B cell (primary cell): ENCODE measurements at regions not wholly inside any gene's neighbourhood (a gene's known extent, or its start where the extent isn't known, plus 50 kb on each side); places are given as distances from the start of the nearest gene placed in this dataset.

Experiments
- ATAC-seq: fragments of 200-7000 bp; cut with Tn5 transposase; one replicate; pipeline ENCODE4 v1.10.0; 2021; ENCODE audit warnings: low read depth, mild to moderate bottlenecking, moderate number of reproducible peaks, moderate library complexity
- CTCF ChIA-PET: fragments of 350-600 bp; sonication (Branson Sonifier 250); formaldehyde crosslinking; loops from one replicate; lab custom pipeline; 2021; ENCODE audit warnings: antibody characterized with exemption, inconsistent platforms; lab: Charles Lee
- POLR2A ChIA-PET: fragments of 350-600 bp; sonication (Branson Sonifier 250); formaldehyde crosslinking; loops from one replicate; lab custom pipeline; 2021; ENCODE audit warnings: antibody characterized with exemption; lab: Charles Lee
- DNase-seq: peaks from one replicate; pipeline ENCODE4 v3.0.0; 2013
- H2AFZ ChIP-seq: 2 replicates; pipeline ENCODE4 v1.6.1; 2012; ENCODE audit warnings: mild to moderate bottlenecking, low read depth, low read length; ENCODE audit not compliant: insufficient read depth, poor library complexity, severe bottlenecking
- H3K27ac ChIP-seq, 2 donors: 1 replicate in 1 of 2; 2 replicates in 1 of 2; pipeline ENCODE4 v1.5.1; 2012 to 2013; ENCODE audit warnings: low read length in 2 of 2, mild to moderate bottlenecking in 2 of 2, moderate library complexity in 1 of 2
- H3K27me3 ChIP-seq, 4 experiments: fragments of 200-600 bp in 1 of 4; sonication (generic) in 1 of 4; replicated peaks in 1 of 4; 1 replicate in 2 of 4; 2 replicates in 2 of 4; pipeline versions ENCODE4 v1.6.1 to v1.7.0; 2013 to 2016; ENCODE audit warnings: low read length in 3 of 4, mild to moderate bottlenecking in 2 of 4, mixed read lengths in 1 of 4, moderate library complexity in 1 of 4; ENCODE audit not compliant: insufficient read depth in 4 of 4, control insufficient read depth in 3 of 4; ENCODE audit errors: control extremely low read depth in 1 of 4
- H3K36me3 ChIP-seq, 2 experiments: replicated peaks in 1 of 2; 1 replicate in 1 of 2; 2 replicates in 1 of 2; pipeline versions ENCODE4 v1.6.1 to v1.7.1; 2013; ENCODE audit warnings: low read length in 1 of 2; ENCODE audit not compliant: insufficient read depth in 2 of 2, control insufficient read depth in 1 of 2; ENCODE audit errors: control extremely low read depth in 1 of 2, extremely low read depth in 1 of 2
- H3K4me1 ChIP-seq, 2 donors: fragments of 200-600 bp in 1 of 2; sonication (generic) in 1 of 2; 1 replicate in 1 of 2; 2 replicates in 1 of 2; pipeline versions ENCODE4 v1.5.1 to v1.6.1; 2013 to 2017; ENCODE audit warnings: low read length in 2 of 2; ENCODE audit not compliant: control insufficient read depth in 2 of 2, insufficient read depth in 2 of 2
- H3K4me2 ChIP-seq: replicated peaks from 2 replicates; pipeline ENCODE3; 2012; ENCODE audit warnings: mild to moderate bottlenecking, low read depth, low read length; ENCODE audit not compliant: poor library complexity, severe bottlenecking
- H3K4me3 ChIP-seq, 5 experiments: fragments of 200-600 bp in 1 of 5; sonication (generic) in 1 of 5; 1 replicate in 3 of 5; 2 replicates in 2 of 5; pipeline versions ENCODE4 v1.5.1 to v1.7.0; 2011 to 2016; ENCODE audit warnings: low read length in 4 of 5, mild to moderate bottlenecking in 4 of 5, low read depth in 2 of 5, control low read depth in 1 of 5, moderate library complexity in 1 of 5; ENCODE audit not compliant: insufficient read depth in 1 of 5; ENCODE audit errors: control extremely low read depth in 1 of 5, extremely low read depth in 1 of 5
- H3K79me2 ChIP-seq: fragments of 200-600 bp; sonication (generic); one replicate; pipeline ENCODE4 v1.6.0; 2016; ENCODE audit warnings: low read length; ENCODE audit not compliant: control insufficient read depth, insufficient read depth
- H3K9ac ChIP-seq: fragments of 200-600 bp; sonication (generic); 2 replicates; pipeline ENCODE4 v1.6.1; 2017; ENCODE audit warnings: mild to moderate bottlenecking, low read length, moderate library complexity
- H3K9me3 ChIP-seq, 3 donors: one replicate each; pipeline versions ENCODE4 v1.6.1 to v1.7.1; 2013; ENCODE audit warnings: low read length in 2 of 3; ENCODE audit not compliant: control insufficient read depth in 2 of 3, insufficient read depth in 1 of 3; ENCODE audit errors: control extremely low read depth in 1 of 3
- H4K20me1 ChIP-seq: 2 replicates; pipeline ENCODE4 v1.6.0; 2012; ENCODE audit warnings: mild to moderate bottlenecking, low read length; ENCODE audit not compliant: insufficient read depth, control insufficient read depth, poor library complexity, severe bottlenecking
- H3K27ac Mint-ChIP-seq: one replicate; pipeline ENCODE4 v1.8.0; 2021; ENCODE audit warnings: mixed read lengths
- H3K27me3 Mint-ChIP-seq: one replicate; pipeline ENCODE4 v1.8.0; 2021; ENCODE audit warnings: mixed read lengths
- H3K4me1 Mint-ChIP-seq: one replicate; pipeline ENCODE4 v1.8.0; 2021; ENCODE audit warnings: mixed read lengths
- H3K4me3 Mint-ChIP-seq: one replicate; pipeline ENCODE4 v1.8.0; 2021; ENCODE audit warnings: mixed read lengths
- H3K9me3 Mint-ChIP-seq: one replicate; pipeline ENCODE4 v1.8.0; 2022; ENCODE audit warnings: mixed read lengths; ENCODE audit not compliant: insufficient read depth
- EZH2 ChIP-seq: IDR thresholded peaks from 2 replicates; pipeline ENCODE4 v1.6.1; 2012; ENCODE audit warnings: borderline replicate concordance, low read depth, mild to moderate bottlenecking, moderate library complexity, low read length; ENCODE audit not compliant: insufficient read depth, poor library complexity, severe bottlenecking
- WGBS: methylation state at CpG from one replicate; pipeline ENCODE4 v1.1.5; 2013; ENCODE audit warnings: missing lambda C conversion rate; ENCODE audit not compliant: insufficient coverage; 5-methylcytosine and 5-hydroxymethylcytosine counted together
- intact Hi-C: fragments of 100-400 bp; cut with micrococcal nuclease; formaldehyde crosslinking; loops from one replicate; pipeline ENCODE4 v1.10.0; 2022
- TF ChIP-seq, protein P1 (sequence below): fragments of 200-600 bp; IDR thresholded peaks from one replicate; pipeline ENCODE4 v1.8.0; 2022; ENCODE audit warnings: antibody characterized with exemption, mild to moderate bottlenecking

DNA sequence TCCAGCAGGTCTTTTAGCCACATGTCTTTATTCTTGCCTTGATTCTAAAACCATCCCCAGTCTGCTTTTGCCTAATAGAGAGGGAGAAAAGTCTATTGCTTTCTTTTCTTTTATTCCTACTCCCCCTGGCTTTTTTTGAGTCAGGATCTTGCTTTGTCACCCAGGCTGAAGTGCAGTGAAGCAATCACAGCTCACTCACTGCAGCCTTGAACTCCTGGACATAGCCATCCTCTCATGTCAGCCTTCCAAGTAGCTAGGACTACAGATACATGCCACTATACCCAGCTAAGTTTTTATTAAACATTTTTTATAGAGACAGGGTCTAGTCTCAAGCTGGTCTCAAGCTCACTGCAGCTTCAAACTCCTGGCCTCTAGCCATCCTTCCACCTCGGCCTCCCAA lies 72.5 kb upstream of the PAXBP1 start:
- intact Hi-C loops, result no loop called here
- Histone ChIP-seq H3K9ac (no peak overlapping the region), H2AFZ (no peak overlapping the region), H3K4me1 (no peaks in the 10 kb centered on the region), H3K9me3 (no peaks in the 10 kb centered on the region), H3K4me2 (no peak overlapping the region), H3K27me3 (no peaks in the 10 kb centered on the region), H3K79me2 (no peaks in the 10 kb centered on the region), H3K27ac (no peak overlapping the region), H3K36me3 (no peaks in the 10 kb centered on the region), H3K4me3 (no peak overlapping the region), H4K20me1 (no peaks in the 10 kb centered on the region)
- ChIA-PET POLR2A (no interaction called here), CTCF (no interaction called here)
- ATAC-seq (no peak), DNase-seq (no peak)
- no CpG with 5 or more reads among the region's 1 CpG for WGBS
- H3K27me3 Mint-ChIP-seq, result peaks cover 53% of the 10 kb centered on the region
- H3K4me1 Mint-ChIP-seq, result no peaks in the 10 kb centered on the region
- no peak for TF ChIP-seq EZH2
- TF ChIP-seq, protein P1, sequence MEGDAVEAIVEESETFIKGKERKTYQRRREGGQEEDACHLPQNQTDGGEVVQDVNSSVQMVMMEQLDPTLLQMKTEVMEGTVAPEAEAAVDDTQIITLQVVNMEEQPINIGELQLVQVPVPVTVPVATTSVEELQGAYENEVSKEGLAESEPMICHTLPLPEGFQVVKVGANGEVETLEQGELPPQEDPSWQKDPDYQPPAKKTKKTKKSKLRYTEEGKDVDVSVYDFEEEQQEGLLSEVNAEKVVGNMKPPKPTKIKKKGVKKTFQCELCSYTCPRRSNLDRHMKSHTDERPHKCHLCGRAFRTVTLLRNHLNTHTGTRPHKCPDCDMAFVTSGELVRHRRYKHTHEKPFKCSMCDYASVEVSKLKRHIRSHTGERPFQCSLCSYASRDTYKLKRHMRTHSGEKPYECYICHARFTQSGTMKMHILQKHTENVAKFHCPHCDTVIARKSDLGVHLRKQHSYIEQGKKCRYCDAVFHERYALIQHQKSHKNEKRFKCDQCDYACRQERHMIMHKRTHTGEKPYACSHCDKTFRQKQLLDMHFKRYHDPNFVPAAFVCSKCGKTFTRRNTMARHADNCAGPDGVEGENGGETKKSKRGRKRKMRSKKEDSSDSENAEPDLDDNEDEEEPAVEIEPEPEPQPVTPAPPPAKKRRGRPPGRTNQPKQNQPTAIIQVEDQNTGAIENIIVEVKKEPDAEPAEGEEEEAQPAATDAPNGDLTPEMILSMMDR, result no peak
- H3K27ac Mint-ChIP-seq, result no peak overlapping the region
- H3K9me3 Mint-ChIP-seq, result no peaks in the 10 kb centered on the region
- no peak overlapping the region for H3K4me3 Mint-ChIP-seq

- CTCF ChIA-PET, result no interaction called here
- Histone ChIP-seq H3K4me3 (no peak overlapping the region), H3K27me3 (no peaks in the 10 kb centered on the region), H3K4me2 (no peak overlapping the region), H4K20me1 (no peaks in the 10 kb centered on the region), H3K9ac (no peak overlapping the region), H3K4me1 (no peaks in the 10 kb centered on the region), H3K9me3 (no peaks in the 10 kb centered on the region), H3K27ac (no peak overlapping the region), H3K79me2 (no peaks in the 10 kb centered on the region), H3K36me3 (no peaks in the 10 kb centered on the region), H2AFZ (no peak overlapping the region)
- no peaks in the 10 kb centered on the region for H3K9me3 Mint-ChIP-seq
- no peak for ATAC-seq
- no peak overlapping the region for H3K4me3 Mint-ChIP-seq
- no peaks in the 10 kb centered on the region for H3K4me1 Mint-ChIP-seq
- TF ChIP-seq, protein P1, result no peak
- no peak for TF ChIP-seq EZH2
- H3K27ac Mint-ChIP-seq, result no peak overlapping the region
- intact Hi-C loops, result no loop called here
- POLR2A ChIA-PET, result no interaction called here
- no peak for DNase-seq
- peaks cover 56% of the 10 kb centered on the region for H3K27me3 Mint-ChIP-seq
- WGBS, result 89% methylated on average over 8 of the region's 14 CpGs
These were observed 73.3 kb upstream of the PAXBP1 start for GRCh38 chr21:32844653-32845436.
